H1 (cell line): ENCODE measurements at regions not wholly inside any gene's neighbourhood (a gene's known extent, or its start where the extent isn't known, plus 50 kb on each side); places are given as distances from the start of the nearest gene placed in this dataset.

Experiments used
- CTCF ChIA-PET: fragments of 300-600 bp; sonication (Branson Sonifier 250); formaldehyde crosslinking; loops from one replicate; lab custom pipeline; 2021; ENCODE audit not compliant: partially characterized antibody; lab: Charles Lee
- POLR2A ChIA-PET: fragments of 300-600 bp; sonication (Branson Sonifier 250); formaldehyde crosslinking; loops from one replicate; lab custom pipeline; 2021; ENCODE audit warnings: inconsistent platforms; ENCODE audit not compliant: partially characterized antibody; lab: Charles Lee
- DNase-seq, 2 experiments: peaks; one replicate each; pipeline versions ENCODE4 v3.0.0 to v3.0.0-alpha.2; 2010 to 2022; ENCODE audit warnings: low spot score in 2 of 2, low read depth in 1 of 2, mixed read lengths in 1 of 2
- FAIRE-seq: peaks from 2 replicates; lab custom pipeline; 2011; peaks lifted over from hg19 to GRCh38; lab: Jason Lieb, UNC
- H2AFZ ChIP-seq: 2 replicates; pipeline ENCODE4 v1.8.1; 2012; ENCODE audit warnings: low read length, inconsistent platforms
- H2AK5ac ChIP-seq: 2 replicates; pipeline ENCODE4 v1.6.1; 2013; ENCODE audit warnings: low read depth, low read length
- H2BK120ac ChIP-seq: replicated peaks from 2 replicates; pipeline ENCODE3; 2013; ENCODE audit warnings: low read depth, low read length, inconsistent platforms
- H2BK12ac ChIP-seq: 2 replicates; pipeline ENCODE4 v1.6.1; 2013; ENCODE audit warnings: low read depth, low read length
- H2BK15ac ChIP-seq: 2 replicates; pipeline ENCODE4 v1.6.1; 2013; ENCODE audit warnings: low read length
- H2BK20ac ChIP-seq: 2 replicates; pipeline ENCODE4 v1.6.1; 2013; ENCODE audit warnings: low read length
- H2BK5ac ChIP-seq: 2 replicates; pipeline ENCODE4 v1.6.1; 2013; ENCODE audit warnings: low read depth, low read length
- H3K14ac ChIP-seq: 2 replicates; pipeline ENCODE4 v1.6.1; 2013; ENCODE audit warnings: inconsistent platforms; ENCODE audit not compliant: insufficient read length
- H3K18ac ChIP-seq: 2 replicates; pipeline ENCODE4 v1.6.1; 2013; ENCODE audit warnings: low read length; ENCODE audit errors: extremely low read depth
- H3K23ac ChIP-seq: 2 replicates; pipeline ENCODE4 v1.6.1; 2013; ENCODE audit warnings: inconsistent platforms; ENCODE audit not compliant: insufficient read length
- H3K23me2 ChIP-seq: 2 replicates; pipeline ENCODE4 v1.6.1; 2013; ENCODE audit warnings: low read depth, low read length
- H3K27ac ChIP-seq: 2 replicates; pipeline ENCODE4 v1.6.1; 2011; ENCODE audit warnings: low read depth, low read length, inconsistent platforms
- H3K27me3 ChIP-seq, 4 experiments: replicated peaks in 1 of 4; 1 replicate in 1 of 4; 2 replicates in 3 of 4; pipeline versions ENCODE4 v1.6.1 to v1.8.1; 2011 to 2013; ENCODE audit warnings: low read length in 3 of 4, mild to moderate bottlenecking in 3 of 4, inconsistent platforms in 2 of 4, mixed read lengths in 2 of 4, moderate library complexity in 1 of 4; ENCODE audit not compliant: control insufficient read depth in 3 of 4, insufficient read depth in 3 of 4; ENCODE audit errors: extremely low read depth in 1 of 4
- H3K36me3 ChIP-seq, 4 experiments: 2 replicates each; pipeline versions ENCODE4 v1.6.1 to v1.8.1; 2011 to 2013; ENCODE audit warnings: mild to moderate bottlenecking in 4 of 4, low read length in 3 of 4, moderate library complexity in 2 of 4, control low read depth in 1 of 4, inconsistent platforms in 1 of 4; ENCODE audit not compliant: insufficient read depth in 4 of 4, control insufficient read depth in 2 of 4
- H3K4ac ChIP-seq: replicated peaks from 2 replicates; pipeline ENCODE3; 2013; ENCODE audit warnings: low read length, low read depth, mixed read lengths, inconsistent platforms; ENCODE audit not compliant: insufficient read length
- H3K4me1 ChIP-seq, 4 experiments: replicated peaks in 1 of 4; 1 replicate in 1 of 4; 2 replicates in 3 of 4; pipeline versions ENCODE4 v1.6.1 to v1.8.1; 2011 to 2013; ENCODE audit warnings: low read length in 3 of 4, inconsistent platforms in 2 of 4, mixed read lengths in 1 of 4; ENCODE audit not compliant: insufficient read depth in 4 of 4, control insufficient read depth in 3 of 4
- H3K4me2 ChIP-seq, 2 experiments: 2 replicates each; pipeline versions ENCODE4 v1.6.1 to v1.8.1; 2011 to 2013; ENCODE audit warnings: low read depth in 2 of 2, low read length in 2 of 2, control low read depth in 1 of 2, inconsistent platforms in 1 of 2, mild to moderate bottlenecking in 1 of 2; ENCODE audit not compliant: insufficient read depth in 1 of 2
- H3K4me3 ChIP-seq, 4 experiments: fragments of 200-600, 300-600 bp in 1 of 4; sonication (generic), shearing (Covaris generic), sonication (Bioruptor Twin) in 1 of 4; 2 replicates each; pipeline versions ENCODE4 v1.5.1 to v1.8.1; 2011 to 2016; ENCODE audit warnings: low read length in 4 of 4, low read depth in 3 of 4, control low read depth in 2 of 4, inconsistent platforms in 2 of 4, mild to moderate bottlenecking in 2 of 4, mixed read lengths in 1 of 4, moderate library complexity in 1 of 4; ENCODE audit not compliant: insufficient read depth in 2 of 4; ENCODE audit errors: extremely low read depth in 1 of 4
- H3K56ac ChIP-seq: replicated peaks from 2 replicates; pipeline ENCODE3; 2013; ENCODE audit warnings: low read depth, mild to moderate bottlenecking, mixed read lengths, low read length, inconsistent platforms; ENCODE audit not compliant: insufficient read length
- H3K79me1 ChIP-seq: 2 replicates; pipeline ENCODE4 v1.6.1; 2013; ENCODE audit warnings: low read depth, low read length, control low read depth
- H3K79me2 ChIP-seq, 2 experiments: 2 replicates each; pipeline versions ENCODE4 v1.6.1 to v1.8.1; 2012 to 2013; ENCODE audit warnings: low read length in 2 of 2, mild to moderate bottlenecking in 2 of 2, inconsistent platforms in 1 of 2; ENCODE audit not compliant: insufficient read depth in 2 of 2, control insufficient read depth in 1 of 2
- H3K9ac ChIP-seq, 4 experiments: replicated peaks in 1 of 4; 1 replicate in 1 of 4; 2 replicates in 3 of 4; pipeline versions ENCODE4 v1.6.1 to v1.8.1; 2011 to 2013; ENCODE audit warnings: low read depth in 3 of 4, low read length in 3 of 4, control low read depth in 2 of 4, mild to moderate bottlenecking in 2 of 4, moderate library complexity in 2 of 4, inconsistent platforms in 1 of 4; ENCODE audit errors: extremely low read depth in 1 of 4
- H3K9me3 ChIP-seq, 2 experiments: 2 replicates each; pipeline versions ENCODE4 v1.6.1 to v1.8.1; 2012 to 2013; ENCODE audit warnings: mild to moderate bottlenecking in 2 of 2, moderate library complexity in 2 of 2, control low read depth in 1 of 2, inconsistent platforms in 1 of 2, low read depth in 1 of 2, low read length in 1 of 2, mixed read lengths in 1 of 2; ENCODE audit not compliant: insufficient read depth in 2 of 2
- H4K20me1 ChIP-seq, 2 experiments: replicated peaks in 1 of 2; 2 replicates each; pipeline versions ENCODE3 to v1.8.1; 2011 to 2013; ENCODE audit warnings: inconsistent platforms in 2 of 2, low read length in 2 of 2, mild to moderate bottlenecking in 1 of 2; ENCODE audit not compliant: insufficient read depth in 2 of 2, control insufficient read depth in 1 of 2
- H4K5ac ChIP-seq: 2 replicates; pipeline ENCODE4 v1.6.1; 2013; ENCODE audit warnings: low read length, low read depth, mixed read lengths, inconsistent platforms; ENCODE audit not compliant: insufficient read length
- H4K8ac ChIP-seq: 2 replicates; pipeline ENCODE4 v1.8.0; 2013; ENCODE audit warnings: mild to moderate bottlenecking, moderate library complexity, low read length, inconsistent platforms; ENCODE audit not compliant: insufficient read depth; ENCODE audit errors: extremely low read depth
- H4K91ac ChIP-seq: replicated peaks from 2 replicates; pipeline ENCODE3; 2013; ENCODE audit warnings: low read length, mixed read lengths, inconsistent platforms; ENCODE audit not compliant: insufficient read length
- SUZ12 ChIP-seq: fragments of 200-600 bp; sonication (generic); IDR thresholded peaks from 2 replicates; pipeline ENCODE4 v1.6.1; 2012; ENCODE audit warnings: mild to moderate bottlenecking, inconsistent platforms, low read length, moderate library complexity, mixed read lengths
- WGBS, 2 experiments: shearing (Covaris generic) in 1 of 2; methylation state at CpG; one replicate each; pipeline versions ENCODE4 v1.1.6 to v1.1.7; 2013 to 2015; ENCODE audit warnings: low lambda C conversion rate in 2 of 2, mixed read lengths in 2 of 2, inconsistent platforms in 1 of 2, low coverage in 1 of 2, missing lambda C conversion rate in 1 of 2; ENCODE audit not compliant: insufficient replicate concordance in 2 of 2, insufficient coverage in 1 of 2, insufficient read length in 1 of 2; ENCODE audit errors: extremely low coverage in 1 of 2, missing lambda C conversion rate in 1 of 2; 5-methylcytosine and 5-hydroxymethylcytosine counted together
- TF ChIP-seq, protein P1 (sequence below): IDR thresholded peaks from 2 replicates; pipeline ENCODE4 v1.6.1; 2011; ENCODE audit warnings: low read depth, mild to moderate bottlenecking, low read length; ENCODE audit not compliant: insufficient read depth

DNA sequence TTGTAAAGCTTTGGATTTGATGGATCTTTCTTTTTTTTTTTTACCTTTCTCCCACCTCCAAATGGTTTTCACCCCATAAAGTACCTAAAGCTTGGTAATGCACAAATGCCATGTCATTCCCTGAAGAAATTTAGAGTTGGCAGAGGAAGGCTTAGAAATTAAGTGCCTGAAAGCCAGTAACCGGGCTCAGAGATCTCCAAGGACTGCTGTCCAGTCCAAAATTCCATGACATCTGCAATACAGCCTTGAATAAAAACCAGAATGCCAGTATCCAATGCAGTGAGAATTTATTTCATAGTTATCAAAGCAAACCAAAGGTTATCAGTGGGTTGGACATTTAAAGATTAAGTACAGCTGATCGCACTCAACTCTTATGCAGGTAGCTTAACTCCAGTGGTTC lies 209.9 kb upstream of the RBBP8 start:
- no peak overlapping the region for H4K8ac ChIP-seq
- no peaks in the 10 kb centered on the region for H3K23me2 ChIP-seq
- no peak overlapping the region for H3K56ac ChIP-seq
- H2BK12ac ChIP-seq: no peak overlapping the region
- H3K18ac ChIP-seq: no peak overlapping the region
- H3K27me3 ChIP-seq: no peaks in the 10 kb centered on the region
- H3K36me3 ChIP-seq: no peaks in the 10 kb centered on the region
- H3K4me1 ChIP-seq: no peaks in the 10 kb centered on the region
- no peak overlapping the region for H4K5ac ChIP-seq
- H2AFZ ChIP-seq: no peak overlapping the region
- no peak overlapping the region for H2BK20ac ChIP-seq
- no peak overlapping the region for H3K9ac ChIP-seq
- no peak overlapping the region for H3K27ac ChIP-seq
- DNase-seq: no peak
- no peak overlapping the region for H3K4me2 ChIP-seq
- no peak overlapping the region for H3K23ac ChIP-seq
- 92% methylated on average over 2 of the region's 2 CpGs; no CpG with 5 or more reads in 1 of the 2 experiments for WGBS, 2 experiments
- no peaks in the 10 kb centered on the region for H3K79me2 ChIP-seq
- POLR2A ChIA-PET: no interaction called here
- no peaks in the 10 kb centered on the region for H4K20me1 ChIP-seq
- H2BK5ac ChIP-seq: no peak overlapping the region
- H2BK120ac ChIP-seq: no peak overlapping the region
- no peak overlapping the region for H4K91ac ChIP-seq
- H3K4ac ChIP-seq: no peak overlapping the region
- CTCF ChIA-PET: interaction anchor here (1.2 to 1.4 kb wide), 2 partner anchors 13 to 19 kb away, joined by 4 to 5 read pairs; no protein-coding TSS in a partner anchor
- no peak overlapping the region for H2AK5ac ChIP-seq
- no peak overlapping the region for H2BK15ac ChIP-seq
- no peak overlapping the region for H3K4me3 ChIP-seq
- H3K79me1 ChIP-seq: no peaks in the 10 kb centered on the region
- TF ChIP-seq SUZ12: no peak
- TF ChIP-seq, protein P1, sequence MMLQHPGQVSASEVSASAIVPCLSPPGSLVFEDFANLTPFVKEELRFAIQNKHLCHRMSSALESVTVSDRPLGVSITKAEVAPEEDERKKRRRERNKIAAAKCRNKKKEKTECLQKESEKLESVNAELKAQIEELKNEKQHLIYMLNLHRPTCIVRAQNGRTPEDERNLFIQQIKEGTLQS: no peak
- H3K14ac ChIP-seq: no peak overlapping the region
- FAIRE-seq: no peak
- no peaks in the 10 kb centered on the region for H3K9me3 ChIP-seq
